HCT116 (cell line): ENCODE measurements at regions not wholly inside any gene's neighbourhood (a gene's known extent, or its start where the extent isn't known, plus 50 kb on each side); places are given as distances from the start of the nearest gene placed in this dataset.

Source experiments
- ATAC-seq: fragments of 200-7000 bp; cut with Tn5 transposase; 2 replicates; pipeline ENCODE4 v1.9.1; 2020; ENCODE audit warnings: mild to moderate bottlenecking, moderate library complexity
- BruUV-seq: library from RNA; stranded (reverse); fragments of 400-500 nt; replicated peaks from 2 replicates; lab custom pipeline; 2021; lab: Mats Ljungman, UMichigan
- CTCF ChIA-PET: fragments of 300-600 bp; sonication (Branson Sonifier 250); formaldehyde crosslinking; loops from one replicate; lab custom pipeline; 2021; ENCODE audit warnings: antibody characterized with exemption; lab: Charles Lee
- POLR2A ChIA-PET: fragments of 300-600, 350-600 bp; sonication (Branson Sonifier 250); formaldehyde crosslinking; loops from one replicate; lab custom pipeline; 2021; ENCODE audit warnings: antibody characterized with exemption; lab: Charles Lee
- RAD21 ChIA-PET, 2 experiments: fragments of 300-600 bp; sonication (Branson Sonifier 250); formaldehyde crosslinking; loops; one replicate each; lab custom pipeline; 2023; ENCODE audit warnings: low total read pairs in 2 of 2; ENCODE audit not compliant: uncharacterized antibody in 2 of 2, unreplicated experiment in 2 of 2, low non-redundant PET in 1 of 2; lab: Charles Lee
- DNase-seq: peaks from one replicate; pipeline ENCODE4 v3.0.0-alpha.2; 2010; ENCODE audit warnings: low read depth, low spot score
- H2AFZ ChIP-seq: fragments of 200-600 bp; shearing (Covaris generic), sonication (generic); 2 replicates; pipeline ENCODE4 v1.6.1; 2017; ENCODE audit warnings: low read depth, mixed run types, mixed read lengths, antibody characterized with exemption, low read length; ENCODE audit not compliant: poor library complexity, severe bottlenecking
- H3K27ac ChIP-seq: 2 replicates; pipeline ENCODE4 v1.5.1; 2012; ENCODE audit warnings: low read depth, low read length
- H3K27me3 ChIP-seq: fragments of 200-600 bp; sonication (generic); 2 replicates; pipeline ENCODE4 v1.6.1; 2016; ENCODE audit warnings: mixed run types, low read length, mixed read lengths; ENCODE audit not compliant: insufficient read depth
- H3K36me3 ChIP-seq, 2 experiments: fragments of 200-500 bp in 1 of 2; fragments of 200-600 bp in 1 of 2; sonication (Bioruptor generic) in 1 of 2; sonication (generic) in 1 of 2; 2 replicates each; pipeline versions ENCODE4 v1.5.1 to v1.6.1; 2014 to 2016; ENCODE audit warnings: low read length in 2 of 2, inconsistent platforms in 1 of 2, mixed read lengths in 1 of 2, mixed run types in 1 of 2; ENCODE audit not compliant: insufficient read depth in 2 of 2, control insufficient read depth in 1 of 2
- H3K4me1 ChIP-seq, 2 experiments: fragments of 200-600 bp in 1 of 2; sonication (generic) in 1 of 2; 2 replicates each; pipeline versions ENCODE4 v1.5.1 to v1.6.1; 2012 to 2017; ENCODE audit warnings: low read length in 2 of 2, inconsistent platforms in 1 of 2, mild to moderate bottlenecking in 1 of 2, mixed read lengths in 1 of 2, mixed run types in 1 of 2, moderate library complexity in 1 of 2; ENCODE audit not compliant: insufficient read depth in 2 of 2, control insufficient read depth in 1 of 2
- H3K4me2 ChIP-seq: fragments of 200-600 bp; sonication (generic); 2 replicates; pipeline ENCODE4 v1.6.1; 2017; ENCODE audit warnings: mixed run types, low read length, mixed read lengths
- H3K4me3 ChIP-seq, 2 experiments: fragments of 200-600 bp in 1 of 2; sonication (generic) in 1 of 2; replicated peaks in 1 of 2; 2 replicates each; pipeline ENCODE4 v1.5.1; 2011 to 2016; ENCODE audit warnings: low read length in 2 of 2, control low read depth in 1 of 2, low read depth in 1 of 2, mild to moderate bottlenecking in 1 of 2, mixed read lengths in 1 of 2, mixed run types in 1 of 2
- H3K79me2 ChIP-seq: fragments of 200-600 bp; sonication (generic); 2 replicates; pipeline ENCODE4 v1.6.1; 2017; ENCODE audit warnings: mild to moderate bottlenecking, mixed run types, low read length, moderate library complexity, mixed read lengths; ENCODE audit not compliant: insufficient read depth
- H3K9ac ChIP-seq: fragments of 200-600 bp; sonication (generic); 2 replicates; pipeline ENCODE4 v1.6.1; 2016; ENCODE audit warnings: low read length, mixed read lengths
- H3K9me2 ChIP-seq: fragments of 200-600 bp; sonication (generic), shearing (Covaris generic); 2 replicates; pipeline ENCODE4 v1.6.1; 2017; ENCODE audit warnings: mixed run types, mild to moderate bottlenecking, moderate library complexity; ENCODE audit not compliant: insufficient read depth
- H3K9me3 ChIP-seq, 2 experiments: fragments of 200-500 bp in 1 of 2; fragments of 200-600 bp in 1 of 2; sonication (Bioruptor generic) in 1 of 2; sonication (generic) in 1 of 2; 2 replicates each; pipeline ENCODE4 v1.6.1; 2014 to 2017; ENCODE audit warnings: low read length in 2 of 2, mixed read lengths in 2 of 2, inconsistent platforms in 1 of 2, low read depth in 1 of 2, mild to moderate bottlenecking in 1 of 2, mixed run types in 1 of 2, moderate library complexity in 1 of 2; ENCODE audit not compliant: control insufficient read depth in 1 of 2, insufficient read depth in 1 of 2
- H4K20me1 ChIP-seq: fragments of 200-600 bp; sonication (generic), shearing (Covaris generic); 2 replicates; pipeline ENCODE4 v1.6.1; 2017; ENCODE audit warnings: mixed run types, mild to moderate bottlenecking, moderate library complexity; ENCODE audit not compliant: insufficient read depth
- CBX3 ChIP-seq: IDR thresholded peaks from 2 replicates; pipeline ENCODE4 v1.6.1; 2012; ENCODE audit warnings: low read depth
- CEBPB ChIP-seq: IDR thresholded peaks from 2 replicates; pipeline ENCODE4 v1.6.1; 2012; ENCODE audit warnings: low read depth
- EZH2 ChIP-seq: fragments of 200-600 bp; sonication (generic); IDR thresholded peaks from 2 replicates; pipeline ENCODE4 v1.6.1; 2017; ENCODE audit warnings: antibody characterized with exemption, mixed run types
- POLR2AphosphoS5 ChIP-seq: IDR thresholded peaks from 2 replicates; pipeline ENCODE4 v1.6.1; 2011; ENCODE audit warnings: mild to moderate bottlenecking, low read depth, low read length, moderate library complexity
- SIN3A ChIP-seq: IDR thresholded peaks from 2 replicates; pipeline ENCODE4 v1.6.1; 2012; ENCODE audit warnings: low read depth
- YY1 ChIP-seq: IDR thresholded peaks from 2 replicates; pipeline ENCODE4 v1.6.1; 2011; ENCODE audit warnings: low read length, low read depth, moderate library complexity, mild to moderate bottlenecking; ENCODE audit not compliant: insufficient replicate concordance; ENCODE audit errors: extremely low read depth
- ZNF274 ChIP-seq: fragments of 200-500 bp; sonication (Bioruptor generic); IDR thresholded peaks from 2 replicates; pipeline ENCODE4 v1.6.1; 2014; ENCODE audit warnings: mild to moderate bottlenecking, low read depth, low read length, inconsistent platforms
- intact Hi-C: fragments of 100-400 bp; cut with micrococcal nuclease; formaldehyde crosslinking; loops from 2 replicates; pipeline ENCODE4 v1.10.0; 2022
- TF ChIP-seq, protein P1 (sequence below), 3 experiments: fragments of 200-600 bp in 1 of 3; sonication (generic) in 1 of 3; IDR thresholded peaks in 2 of 3; conservative IDR thresholded peaks in 1 of 3; 2 replicates each; pipeline ENCODE4 v1.5.1; 2012 to 2017; ENCODE audit warnings: low read depth in 2 of 3, low read length in 2 of 3, antibody characterized with exemption in 1 of 3, borderline replicate concordance in 1 of 3, control low read depth in 1 of 3, mild to moderate bottlenecking in 1 of 3, mixed read lengths in 1 of 3, mixed run types in 1 of 3, moderate library complexity in 1 of 3; ENCODE audit not compliant: insufficient read depth in 1 of 3
- TF ChIP-seq, protein P2 (sequence below): IDR thresholded peaks from 2 replicates; pipeline ENCODE4 v1.6.1; 2012; ENCODE audit warnings: low read depth

DNA sequence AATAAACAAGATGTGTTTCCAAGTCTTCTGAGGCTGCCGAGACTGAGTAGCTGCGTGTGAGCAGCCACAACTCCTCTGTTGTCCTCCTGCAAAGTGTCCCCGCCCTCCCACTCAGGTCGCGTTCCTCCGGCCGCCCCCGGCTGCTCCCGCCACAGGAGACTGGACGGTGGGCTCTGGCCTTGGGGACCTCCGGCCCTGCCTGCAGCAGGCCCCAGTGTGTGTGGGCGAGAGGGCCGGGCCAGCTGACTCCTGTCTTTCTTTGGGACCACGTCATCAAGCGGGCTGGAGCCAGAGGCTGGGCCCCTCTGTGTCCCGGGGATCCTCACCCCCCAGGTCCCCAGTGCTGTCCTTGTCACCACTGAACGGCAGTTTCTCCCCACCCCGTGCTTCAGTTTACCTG lies 175.3 kb downstream of the NPIPB11 start:
- intact Hi-C loops, result no loop called here
- no peaks in the 10 kb centered on the region for H3K9me2 ChIP-seq
- H3K9ac ChIP-seq, result no peak overlapping the region
- H3K9me3 ChIP-seq, result no peaks in the 10 kb centered on the region
- H3K79me2 ChIP-seq, result no peaks in the 10 kb centered on the region
- H3K27me3 ChIP-seq, result no peaks in the 10 kb centered on the region
- H3K4me3 ChIP-seq, result no peak overlapping the region
- H3K27ac ChIP-seq, result no peak overlapping the region
- DNase-seq (no peak), ATAC-seq (no peak)
- H3K36me3 ChIP-seq, result no peaks in the 10 kb centered on the region
- no TSS peak for BruUV-seq
- no peak overlapping the region for H2AFZ ChIP-seq
- POLR2A ChIA-PET, result no interaction called here
- CTCF ChIA-PET, result no interaction called here
- H3K4me2 ChIP-seq, result no peak overlapping the region
- TF ChIP-seq CBX3 (no peak), CEBPB (no peak), POLR2AphosphoS5 (no peak), YY1 (no peak), EZH2 (no peak), ZNF274 (no peak), SIN3A (no peak)
- TF ChIP-seq, protein P1, sequence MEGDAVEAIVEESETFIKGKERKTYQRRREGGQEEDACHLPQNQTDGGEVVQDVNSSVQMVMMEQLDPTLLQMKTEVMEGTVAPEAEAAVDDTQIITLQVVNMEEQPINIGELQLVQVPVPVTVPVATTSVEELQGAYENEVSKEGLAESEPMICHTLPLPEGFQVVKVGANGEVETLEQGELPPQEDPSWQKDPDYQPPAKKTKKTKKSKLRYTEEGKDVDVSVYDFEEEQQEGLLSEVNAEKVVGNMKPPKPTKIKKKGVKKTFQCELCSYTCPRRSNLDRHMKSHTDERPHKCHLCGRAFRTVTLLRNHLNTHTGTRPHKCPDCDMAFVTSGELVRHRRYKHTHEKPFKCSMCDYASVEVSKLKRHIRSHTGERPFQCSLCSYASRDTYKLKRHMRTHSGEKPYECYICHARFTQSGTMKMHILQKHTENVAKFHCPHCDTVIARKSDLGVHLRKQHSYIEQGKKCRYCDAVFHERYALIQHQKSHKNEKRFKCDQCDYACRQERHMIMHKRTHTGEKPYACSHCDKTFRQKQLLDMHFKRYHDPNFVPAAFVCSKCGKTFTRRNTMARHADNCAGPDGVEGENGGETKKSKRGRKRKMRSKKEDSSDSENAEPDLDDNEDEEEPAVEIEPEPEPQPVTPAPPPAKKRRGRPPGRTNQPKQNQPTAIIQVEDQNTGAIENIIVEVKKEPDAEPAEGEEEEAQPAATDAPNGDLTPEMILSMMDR (IDR thresholded peaks at IDR 0.05 in 2 of 3, conservative IDR thresholded peaks at IDR 0.05 in 1 of 3; ENCODE audit: borderline replicate concordance in 1 of 3, insufficient read depth in 1 of 3, low read depth in 2 of 3, low read length in 2 of 3), result no peak
- TF ChIP-seq, protein P2, sequence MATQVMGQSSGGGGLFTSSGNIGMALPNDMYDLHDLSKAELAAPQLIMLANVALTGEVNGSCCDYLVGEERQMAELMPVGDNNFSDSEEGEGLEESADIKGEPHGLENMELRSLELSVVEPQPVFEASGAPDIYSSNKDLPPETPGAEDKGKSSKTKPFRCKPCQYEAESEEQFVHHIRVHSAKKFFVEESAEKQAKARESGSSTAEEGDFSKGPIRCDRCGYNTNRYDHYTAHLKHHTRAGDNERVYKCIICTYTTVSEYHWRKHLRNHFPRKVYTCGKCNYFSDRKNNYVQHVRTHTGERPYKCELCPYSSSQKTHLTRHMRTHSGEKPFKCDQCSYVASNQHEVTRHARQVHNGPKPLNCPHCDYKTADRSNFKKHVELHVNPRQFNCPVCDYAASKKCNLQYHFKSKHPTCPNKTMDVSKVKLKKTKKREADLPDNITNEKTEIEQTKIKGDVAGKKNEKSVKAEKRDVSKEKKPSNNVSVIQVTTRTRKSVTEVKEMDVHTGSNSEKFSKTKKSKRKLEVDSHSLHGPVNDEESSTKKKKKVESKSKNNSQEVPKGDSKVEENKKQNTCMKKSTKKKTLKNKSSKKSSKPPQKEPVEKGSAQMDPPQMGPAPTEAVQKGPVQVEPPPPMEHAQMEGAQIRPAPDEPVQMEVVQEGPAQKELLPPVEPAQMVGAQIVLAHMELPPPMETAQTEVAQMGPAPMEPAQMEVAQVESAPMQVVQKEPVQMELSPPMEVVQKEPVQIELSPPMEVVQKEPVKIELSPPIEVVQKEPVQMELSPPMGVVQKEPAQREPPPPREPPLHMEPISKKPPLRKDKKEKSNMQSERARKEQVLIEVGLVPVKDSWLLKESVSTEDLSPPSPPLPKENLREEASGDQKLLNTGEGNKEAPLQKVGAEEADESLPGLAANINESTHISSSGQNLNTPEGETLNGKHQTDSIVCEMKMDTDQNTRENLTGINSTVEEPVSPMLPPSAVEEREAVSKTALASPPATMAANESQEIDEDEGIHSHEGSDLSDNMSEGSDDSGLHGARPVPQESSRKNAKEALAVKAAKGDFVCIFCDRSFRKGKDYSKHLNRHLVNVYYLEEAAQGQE, result no peak
- H4K20me1 ChIP-seq, result no peaks in the 10 kb centered on the region
- RAD21 ChIA-PET, result no interaction called here
- peaks cover 3 to 5% of the 10 kb centered on the region in 2 experiments; a peak in 3 of 4 replicates for H3K4me1 ChIP-seq
